Breast epithelium (tissue), 4 donors: ENCODE measurements at regions not wholly inside any gene's neighbourhood (a gene's known extent, or its start where the extent isn't known, plus 50 kb on each side); places are given as distances from the start of the nearest gene placed in this dataset.

Experiments
- DNase-seq, 2 donors: peaks; one replicate each; pipeline ENCODE4 v3.0.0-alpha.2; 2019; ENCODE audit warnings: low spot score in 2 of 2
- H3K27ac ChIP-seq, 2 donors: fragments of 200-600 bp; sonication (generic) in 1 of 2; one replicate each; pipeline ENCODE4 v1.5.1; 2016 to 2019; ENCODE audit warnings: mild to moderate bottlenecking in 1 of 2
- H3K27me3 ChIP-seq, 2 donors: fragments of 200-600 bp; sonication (generic) in 1 of 2; one replicate each; pipeline versions ENCODE4 v1.5.1 to v1.6.0; 2017 to 2019; ENCODE audit warnings: control low read depth in 1 of 2, mild to moderate bottlenecking in 1 of 2
- H3K36me3 ChIP-seq: fragments of 200-600 bp; one replicate; pipeline ENCODE4 v1.5.1; 2019
- H3K4me1 ChIP-seq, 2 donors: fragments of 200-600 bp; sonication (generic); one replicate each; pipeline ENCODE4 v1.5.1; 2016 to 2019; ENCODE audit warnings: control low read depth in 1 of 2
- H3K4me3 ChIP-seq, 3 donors: fragments of 200-600 bp; sonication (generic); 1 replicate in 2 of 3; 2 replicates in 1 of 3; pipeline ENCODE4 v1.5.1; 2016 to 2019; ENCODE audit warnings: mild to moderate bottlenecking in 3 of 3, moderate library complexity in 2 of 3
- H3K9me3 ChIP-seq, 2 donors: fragments of 200-600 bp; sonication (generic) in 1 of 2; one replicate each; pipeline ENCODE4 v1.5.1; 2016 to 2019; ENCODE audit warnings: control low read depth in 1 of 2
- POLR2A ChIP-seq: fragments of 450-650 bp; IDR thresholded peaks from one replicate; pipeline ENCODE4 v1.6.1; 2016; ENCODE audit warnings: antibody characterized with exemption, mild to moderate bottlenecking, moderate library complexity
- POLR2AphosphoS5 ChIP-seq, 3 donors: sonication (generic); formaldehyde crosslinking; IDR thresholded peaks; one replicate each; pipeline ENCODE4 v1.6.1; 2017; ENCODE audit warnings: antibody characterized with exemption in 3 of 3
- intact Hi-C: fragments of 100-400 bp; cut with DNase I; formaldehyde crosslinking; loops from one replicate; pipeline ENCODE4 v1.15.1; 2023; ENCODE audit warnings: low total_unique reads
- TF ChIP-seq, protein P1 (sequence below), 3 donors: fragments of 450-650 bp; IDR thresholded peaks; one replicate each; pipeline ENCODE4 v1.5.1; 2016 to 2017; ENCODE audit warnings: antibody characterized with exemption in 3 of 3, mild to moderate bottlenecking in 3 of 3, moderate library complexity in 3 of 3

DNA sequence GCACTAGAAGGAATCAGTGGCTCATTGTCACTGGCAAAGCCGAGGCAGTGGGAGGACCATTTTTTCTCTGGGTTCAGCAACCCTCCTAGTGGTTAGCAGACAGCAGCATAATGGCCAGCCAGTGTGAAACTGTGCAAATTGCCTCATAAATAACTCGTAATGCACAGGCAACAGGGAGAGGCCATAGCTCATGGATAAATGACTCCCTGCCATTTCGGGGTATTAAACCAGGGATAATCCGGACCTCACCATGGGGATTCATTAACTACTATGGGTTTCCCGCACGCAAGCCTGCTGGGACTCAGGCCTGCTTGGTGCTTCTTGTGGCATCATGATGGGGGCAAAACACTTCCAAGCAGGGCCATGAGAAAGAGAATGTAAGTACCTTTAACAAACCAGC is 158.2 kb upstream of the CHD6 start:
- Histone ChIP-seq H3K27ac (no peak overlapping the region), H3K4me1 (no peaks in the 10 kb centered on the region), H3K4me3 (no peak overlapping the region), H3K27me3 (peaks cover 0 to 21% of the 10 kb centered on the region in 2 donors), H3K9me3 (no peaks in the 10 kb centered on the region), H3K36me3 (no peaks in the 10 kb centered on the region)
- intact Hi-C loops = no loop called here
- TF ChIP-seq, protein P1, sequence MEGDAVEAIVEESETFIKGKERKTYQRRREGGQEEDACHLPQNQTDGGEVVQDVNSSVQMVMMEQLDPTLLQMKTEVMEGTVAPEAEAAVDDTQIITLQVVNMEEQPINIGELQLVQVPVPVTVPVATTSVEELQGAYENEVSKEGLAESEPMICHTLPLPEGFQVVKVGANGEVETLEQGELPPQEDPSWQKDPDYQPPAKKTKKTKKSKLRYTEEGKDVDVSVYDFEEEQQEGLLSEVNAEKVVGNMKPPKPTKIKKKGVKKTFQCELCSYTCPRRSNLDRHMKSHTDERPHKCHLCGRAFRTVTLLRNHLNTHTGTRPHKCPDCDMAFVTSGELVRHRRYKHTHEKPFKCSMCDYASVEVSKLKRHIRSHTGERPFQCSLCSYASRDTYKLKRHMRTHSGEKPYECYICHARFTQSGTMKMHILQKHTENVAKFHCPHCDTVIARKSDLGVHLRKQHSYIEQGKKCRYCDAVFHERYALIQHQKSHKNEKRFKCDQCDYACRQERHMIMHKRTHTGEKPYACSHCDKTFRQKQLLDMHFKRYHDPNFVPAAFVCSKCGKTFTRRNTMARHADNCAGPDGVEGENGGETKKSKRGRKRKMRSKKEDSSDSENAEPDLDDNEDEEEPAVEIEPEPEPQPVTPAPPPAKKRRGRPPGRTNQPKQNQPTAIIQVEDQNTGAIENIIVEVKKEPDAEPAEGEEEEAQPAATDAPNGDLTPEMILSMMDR (IDR thresholded peaks at IDR 0.05) = no peak
- no peak for TF ChIP-seq POLR2A
- no peak for TF ChIP-seq POLR2AphosphoS5 (IDR thresholded peaks at IDR 0.05)
- DNase-seq = no peak

DNA sequence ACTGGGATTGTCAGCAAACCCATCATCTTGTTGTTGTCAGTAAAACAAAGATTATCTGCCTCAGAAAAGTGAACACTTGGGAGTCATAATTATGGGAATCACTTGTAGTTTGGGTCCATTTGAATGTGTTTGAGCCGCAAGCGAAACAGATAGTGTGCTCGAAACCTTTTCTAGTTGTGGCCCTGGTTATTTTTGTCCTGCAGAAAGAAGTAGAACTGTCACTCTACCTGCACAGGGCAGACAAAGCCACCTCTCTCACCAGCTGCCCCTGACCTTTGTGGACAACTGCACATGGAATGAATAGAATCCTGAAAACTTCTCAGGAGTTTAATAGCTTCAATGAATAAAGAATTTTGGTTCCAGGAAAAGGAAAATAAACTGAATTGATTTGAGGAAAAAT is 156.1 kb upstream of the CHD6 start:
- Histone ChIP-seq H3K9me3 (no peaks in the 10 kb centered on the region), H3K27ac (no peak overlapping the region), H3K27me3 (peaks cover 0 to 12% of the 10 kb centered on the region in 2 donors), H3K36me3 (no peaks in the 10 kb centered on the region), H3K4me1 (no peaks in the 10 kb centered on the region), H3K4me3 (no peak overlapping the region)
- no peak for DNase-seq
- no peak for TF ChIP-seq POLR2A
- no peak for TF ChIP-seq POLR2AphosphoS5 (IDR thresholded peaks at IDR 0.05)
- TF ChIP-seq, protein P1 (IDR thresholded peaks at IDR 0.05) = no peak
- intact Hi-C loops = no loop called here

DNA sequence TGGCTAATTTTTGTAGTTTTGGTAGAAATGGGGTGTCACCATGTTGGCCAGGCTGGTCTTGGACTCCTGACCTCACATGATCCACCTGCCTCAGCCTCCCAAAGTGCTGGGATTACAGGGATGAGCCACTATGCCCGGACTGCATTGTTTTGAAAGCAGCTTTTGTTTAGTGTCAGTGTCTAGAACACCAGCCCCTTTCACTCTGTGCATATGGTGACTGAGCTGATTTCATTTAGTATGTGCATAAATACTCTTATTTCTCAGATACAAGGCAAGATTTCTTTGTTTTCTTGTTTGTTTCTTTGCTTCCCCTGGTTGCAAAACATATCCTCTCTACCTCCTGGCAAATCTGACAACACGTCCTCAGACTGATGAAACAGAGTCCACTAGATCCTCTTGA is 152.8 kb upstream of the CHD6 start:
- no peaks in the 10 kb centered on the region for H3K4me1 ChIP-seq
- H3K27ac ChIP-seq = no peak overlapping the region
- no peak for DNase-seq
- no peak overlapping the region for H3K4me3 ChIP-seq
- peaks cover 0 to 5% of the 10 kb centered on the region in 2 donors for H3K27me3 ChIP-seq
- TF ChIP-seq POLR2A = no peak
- TF ChIP-seq, protein P1 (IDR thresholded peaks at IDR 0.05) = no peak
- TF ChIP-seq POLR2AphosphoS5 (IDR thresholded peaks at IDR 0.05) = no peak
- no peaks in the 10 kb centered on the region for H3K36me3 ChIP-seq
- intact Hi-C loops = no loop called here
- no peaks in the 10 kb centered on the region for H3K9me3 ChIP-seq

DNA sequence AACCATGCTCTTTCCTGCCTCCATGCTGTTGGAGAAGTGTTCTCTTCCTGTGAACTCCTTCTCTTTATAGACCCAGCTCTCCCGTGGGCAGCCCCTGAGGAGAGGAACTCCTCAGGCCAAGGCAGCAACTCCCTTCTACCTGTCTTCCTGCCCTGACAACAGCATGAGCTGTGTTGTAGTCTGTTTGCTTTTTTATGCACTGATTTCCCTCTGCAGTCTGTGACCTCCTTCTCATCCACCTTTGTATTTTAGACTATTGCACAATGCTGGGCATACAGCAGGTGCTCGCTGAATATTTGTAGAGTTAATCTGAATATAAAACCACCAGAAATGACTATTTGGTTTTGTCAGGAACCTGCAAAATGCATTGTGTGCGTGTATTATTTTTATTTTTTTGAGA is 152.2 kb upstream of the CHD6 start:
- TF ChIP-seq POLR2AphosphoS5 (IDR thresholded peaks at IDR 0.05) = no peak
- TF ChIP-seq, protein P1 (IDR thresholded peaks at IDR 0.05) = no peak
- TF ChIP-seq POLR2A = no peak
- intact Hi-C loops = no loop called here
- Histone ChIP-seq H3K9me3 (no peaks in the 10 kb centered on the region), H3K4me1 (no peaks in the 10 kb centered on the region), H3K36me3 (no peaks in the 10 kb centered on the region), H3K27me3 (peaks cover 0 to 5% of the 10 kb centered on the region in 2 donors), H3K27ac (no peak overlapping the region), H3K4me3 (no peak overlapping the region)
- no peak for DNase-seq

DNA sequence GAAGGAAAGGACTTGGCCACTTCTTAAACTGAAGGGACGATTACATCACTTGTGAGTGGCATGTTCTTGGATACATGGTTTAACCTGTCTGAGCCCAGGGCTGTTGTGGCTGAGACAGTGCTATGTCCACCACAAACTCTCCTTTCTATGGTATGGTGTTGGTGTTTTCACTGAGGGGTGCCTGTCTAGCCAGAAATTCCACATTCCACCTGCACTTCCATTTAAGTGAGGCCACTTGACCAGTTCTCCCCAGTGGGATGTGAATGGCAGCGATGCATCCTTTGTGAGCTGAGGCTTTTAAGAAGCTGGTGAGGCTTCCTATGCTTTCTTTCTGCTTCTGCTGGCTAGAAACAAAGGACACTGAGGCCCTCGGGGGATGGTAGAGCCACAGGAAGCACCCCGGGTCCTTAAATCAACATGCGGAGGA is 151.4 kb upstream of the CHD6 start:
- no peak overlapping the region for H3K27ac ChIP-seq
- peaks cover 0 to 5% of the 10 kb centered on the region in 2 donors for H3K27me3 ChIP-seq
- no peaks in the 10 kb centered on the region for H3K4me1 ChIP-seq
- DNase-seq = no peak
- no peak overlapping the region for H3K4me3 ChIP-seq
- H3K9me3 ChIP-seq = no peaks in the 10 kb centered on the region
- no peaks in the 10 kb centered on the region for H3K36me3 ChIP-seq
- intact Hi-C loops = no loop called here
- TF ChIP-seq POLR2A = no peak

DNA sequence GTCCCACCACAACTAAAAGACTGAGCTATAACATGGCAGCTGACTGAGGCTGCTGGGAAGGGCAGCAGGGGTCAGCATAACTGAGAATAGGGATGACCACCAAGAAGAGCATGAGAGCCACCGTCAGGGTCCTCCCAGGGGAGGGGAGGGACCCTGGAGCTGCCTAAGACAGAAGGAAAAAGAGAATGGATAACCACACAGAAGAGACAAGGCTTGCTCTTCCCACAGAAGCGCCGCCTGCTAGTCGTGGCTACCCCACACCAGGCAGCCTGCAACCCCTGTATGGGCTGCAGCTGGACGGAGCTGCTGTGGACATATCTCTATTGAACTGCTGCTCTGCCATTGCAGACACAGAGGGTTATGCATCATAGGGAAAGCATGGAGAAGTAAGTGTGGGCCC is 132.0 kb upstream of the CHD6 start:
- Histone ChIP-seq H3K4me1 (no peaks in the 10 kb centered on the region), H3K4me3 (no peak overlapping the region), H3K36me3 (no peaks in the 10 kb centered on the region), H3K27me3 (no peaks in the 10 kb centered on the region), H3K9me3 (no peaks in the 10 kb centered on the region), H3K27ac (no peak overlapping the region)
- no peak for TF ChIP-seq POLR2AphosphoS5 (IDR thresholded peaks at IDR 0.05)
- TF ChIP-seq, protein P1 (IDR thresholded peaks at IDR 0.05) = no peak
- no peak for TF ChIP-seq POLR2A
- intact Hi-C loops = no loop called here
- DNase-seq = no peak
